Fibroblast of villous mesenchyme (primary cell): ENCODE measurements at regions not wholly inside any gene's neighbourhood (a gene's known extent, or its start where the extent isn't known, plus 50 kb on each side); places are given as distances from the start of the nearest gene placed in this dataset.

ENCODE experiments used
- DNase-seq: peaks from one replicate; pipeline ENCODE4 v3.0.0-alpha.2; 2010; ENCODE audit warnings: low read depth
- H3K4me3 ChIP-seq: 2 replicates; pipeline ENCODE4 v1.5.1; 2011; ENCODE audit warnings: low read depth, mild to moderate bottlenecking, low read length
- TF ChIP-seq, protein P1 (sequence below): IDR thresholded peaks from 2 replicates; pipeline ENCODE4 v1.5.1; 2012; ENCODE audit warnings: low read depth, mild to moderate bottlenecking, low read length; ENCODE audit not compliant: insufficient read depth

DNA sequence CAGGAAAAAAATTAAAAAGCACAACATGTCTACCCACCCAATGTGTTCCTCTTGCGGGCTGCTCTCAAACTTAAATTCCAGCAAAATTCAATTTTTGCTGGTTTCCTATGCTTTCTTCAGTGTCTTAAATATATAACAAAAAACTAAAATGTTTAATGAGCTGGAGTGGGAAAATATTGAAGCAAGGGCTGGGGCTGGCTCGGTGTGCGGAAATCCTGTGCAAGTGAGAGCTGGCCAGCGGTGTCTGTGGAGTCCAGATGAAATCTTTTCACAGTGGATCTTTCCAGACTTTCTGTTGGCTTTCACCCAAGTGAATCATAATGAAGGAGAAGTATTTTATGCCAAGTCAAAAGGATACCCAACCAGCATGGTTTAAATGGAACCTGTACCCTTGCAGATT is 1733.6 kb downstream of the TP53TG3F start:
- TF ChIP-seq, protein P1, sequence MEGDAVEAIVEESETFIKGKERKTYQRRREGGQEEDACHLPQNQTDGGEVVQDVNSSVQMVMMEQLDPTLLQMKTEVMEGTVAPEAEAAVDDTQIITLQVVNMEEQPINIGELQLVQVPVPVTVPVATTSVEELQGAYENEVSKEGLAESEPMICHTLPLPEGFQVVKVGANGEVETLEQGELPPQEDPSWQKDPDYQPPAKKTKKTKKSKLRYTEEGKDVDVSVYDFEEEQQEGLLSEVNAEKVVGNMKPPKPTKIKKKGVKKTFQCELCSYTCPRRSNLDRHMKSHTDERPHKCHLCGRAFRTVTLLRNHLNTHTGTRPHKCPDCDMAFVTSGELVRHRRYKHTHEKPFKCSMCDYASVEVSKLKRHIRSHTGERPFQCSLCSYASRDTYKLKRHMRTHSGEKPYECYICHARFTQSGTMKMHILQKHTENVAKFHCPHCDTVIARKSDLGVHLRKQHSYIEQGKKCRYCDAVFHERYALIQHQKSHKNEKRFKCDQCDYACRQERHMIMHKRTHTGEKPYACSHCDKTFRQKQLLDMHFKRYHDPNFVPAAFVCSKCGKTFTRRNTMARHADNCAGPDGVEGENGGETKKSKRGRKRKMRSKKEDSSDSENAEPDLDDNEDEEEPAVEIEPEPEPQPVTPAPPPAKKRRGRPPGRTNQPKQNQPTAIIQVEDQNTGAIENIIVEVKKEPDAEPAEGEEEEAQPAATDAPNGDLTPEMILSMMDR, result no peak
- H3K4me3 ChIP-seq, result no peak overlapping the region
- DNase-seq, result no peak

DNA sequence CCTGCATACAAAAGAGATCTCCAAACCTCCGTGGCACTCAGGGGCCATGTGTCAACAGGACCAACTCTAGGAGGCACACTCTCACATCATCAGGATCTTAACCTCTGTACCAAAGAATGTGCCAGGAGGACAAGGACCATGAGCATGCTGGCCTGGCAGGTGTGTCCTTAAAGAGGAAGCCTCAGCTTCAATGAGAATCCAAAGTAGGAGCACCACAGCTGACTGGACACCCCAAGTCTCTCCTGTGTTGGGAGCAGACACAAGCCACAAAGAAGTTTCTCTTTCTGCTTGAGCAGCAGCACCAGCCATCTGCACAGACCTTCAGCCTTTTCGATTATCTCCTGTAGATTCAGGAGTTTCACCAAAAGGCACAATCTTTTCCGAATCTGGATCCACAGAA is 1734.5 kb downstream of the TP53TG3F start:
- no peak for DNase-seq
- TF ChIP-seq, protein P1, result no peak
- no peak overlapping the region for H3K4me3 ChIP-seq

DNA sequence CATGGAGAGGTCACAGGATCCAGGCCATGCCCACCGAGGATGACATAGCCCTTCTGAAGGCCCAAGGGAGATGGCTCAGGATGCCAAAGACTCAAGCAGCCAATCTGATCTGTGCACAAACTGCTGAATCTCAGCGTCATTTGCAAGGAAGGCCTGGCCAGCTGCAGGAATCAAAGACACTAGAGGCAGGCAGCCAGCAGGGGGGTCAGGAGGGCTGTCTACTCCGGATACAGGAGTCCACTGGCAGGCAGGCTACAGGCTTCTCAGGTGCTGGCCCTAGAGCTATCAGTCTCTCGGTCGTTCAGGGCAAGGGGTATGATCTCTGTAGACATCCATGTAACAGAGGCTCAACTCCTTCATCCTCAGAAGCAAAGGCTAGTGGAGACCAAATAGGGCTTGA is 1735.3 kb downstream of the TP53TG3F start:
- no peak overlapping the region for H3K4me3 ChIP-seq
- TF ChIP-seq, protein P1, result no peak
- no peak for DNase-seq

DNA sequence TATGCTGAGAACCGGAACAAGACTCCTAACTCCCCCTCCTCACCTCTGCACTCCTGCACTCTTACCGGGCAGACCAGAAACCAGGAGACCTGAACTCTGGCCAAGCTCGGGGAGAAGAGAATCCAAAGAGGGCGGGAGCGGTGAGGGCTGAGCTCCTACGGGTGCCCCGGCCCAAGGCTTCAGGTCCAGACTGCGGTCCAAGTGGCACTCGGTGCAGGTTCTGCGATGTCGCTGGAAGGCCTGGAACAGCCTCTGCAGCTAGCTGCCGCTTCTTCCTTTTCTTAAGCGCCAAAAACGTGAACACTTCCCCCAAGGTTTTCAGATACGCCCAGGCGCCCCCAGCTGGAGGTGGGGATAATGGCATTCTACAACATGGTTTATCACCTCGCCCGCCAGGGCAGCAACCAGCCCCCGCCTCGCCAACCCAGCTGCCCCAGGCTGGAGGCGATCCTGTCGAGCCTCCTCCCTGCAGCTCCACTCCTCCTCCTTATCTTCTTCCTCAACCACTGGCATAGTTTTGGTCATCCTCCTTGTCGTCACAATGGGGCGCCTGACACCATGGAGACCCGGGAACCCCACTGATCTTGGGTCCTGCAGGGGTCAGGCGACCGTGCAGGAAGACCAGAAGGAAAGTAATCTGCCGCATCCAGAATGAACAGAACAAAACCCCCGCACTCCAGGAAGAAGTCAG is 1735.9 kb downstream of the TP53TG3F start:
- TF ChIP-seq, protein P1, result no peak
- DNase-seq, result no peak
- no peak overlapping the region for H3K4me3 ChIP-seq

DNA sequence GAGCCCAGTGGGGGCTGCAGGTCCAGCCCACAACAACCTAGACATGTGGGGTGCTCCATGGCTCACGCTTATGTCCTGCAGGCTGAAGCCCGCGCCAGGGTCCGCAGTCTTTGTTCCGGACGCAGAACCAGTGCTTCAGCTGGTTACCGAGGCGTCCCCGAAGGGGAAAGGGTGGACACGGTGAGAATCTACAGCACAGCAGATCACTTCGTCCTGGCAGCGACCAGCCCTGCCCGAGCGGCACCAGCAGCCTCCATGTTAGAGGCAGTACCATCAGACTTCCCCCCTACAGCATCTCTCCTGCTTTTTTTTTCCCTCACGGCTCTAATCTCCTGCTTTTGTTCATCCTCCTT is 1736.4 kb downstream of the TP53TG3F start:
- DNase-seq, result no peak
- no peak overlapping the region for H3K4me3 ChIP-seq
- TF ChIP-seq, protein P1, result no peak

DNA sequence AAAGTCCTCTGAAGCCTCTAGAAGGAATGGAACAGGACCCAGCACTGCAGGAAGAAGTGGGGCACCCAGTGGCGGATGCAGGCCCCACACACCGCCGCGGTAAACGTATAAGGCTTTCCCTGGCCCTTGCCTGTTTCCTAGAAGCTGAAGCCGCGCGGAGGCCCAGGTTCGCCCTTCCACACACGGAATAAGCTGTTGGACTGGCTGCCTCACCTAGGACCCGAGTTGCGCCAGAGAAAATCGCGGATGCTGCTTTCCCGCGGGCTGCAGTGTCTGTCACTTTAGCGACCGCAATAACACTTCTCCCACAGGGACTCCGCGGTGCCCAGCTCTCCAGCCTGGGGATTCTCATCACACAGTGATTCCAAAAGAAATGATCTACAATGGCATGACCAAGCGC is 1736.9 kb downstream of the TP53TG3F start:
- H3K4me3 ChIP-seq, result no peak overlapping the region
- DNase-seq, result no peak
- TF ChIP-seq, protein P1, result no peak

DNA sequence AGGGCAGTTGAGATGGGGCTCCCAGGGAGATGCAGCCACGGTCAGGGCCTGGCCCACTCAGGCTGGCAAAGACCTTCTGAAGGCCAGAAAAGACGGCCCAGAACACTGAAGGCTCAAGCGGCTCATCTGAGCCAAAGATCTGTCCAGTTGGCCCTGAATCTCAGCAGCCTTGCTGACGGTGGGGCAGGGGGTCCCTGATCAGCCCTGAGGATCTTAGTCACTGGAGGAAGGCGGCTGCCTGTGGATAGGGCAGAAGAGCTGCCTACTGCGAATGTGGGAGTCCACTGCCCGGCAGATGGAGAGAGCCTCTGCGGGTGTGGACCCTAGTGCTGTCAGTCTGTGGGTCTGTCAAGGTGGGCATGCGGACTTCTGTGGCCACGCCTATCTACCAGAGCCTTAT is 1738.2 kb downstream of the TP53TG3F start:
- DNase-seq, result no peak
- TF ChIP-seq, protein P1, result no peak
- no peak overlapping the region for H3K4me3 ChIP-seq
